ENCODE measurements at regions not wholly inside any gene's neighbourhood (a gene's known extent, or its start where the extent isn't known, plus 50 kb on each side); places are given as distances from the start of the nearest gene placed in this dataset.

GRCh38 chrX:94435799-94436198 lies 761.8 kb downstream of the FAM133A start:
- Histone ChIP-seq H3K9me3 (no peaks in the 10 kb centered on the region), H3K36me3 (no peaks in the 10 kb centered on the region), H3K27ac (replicated peaks in 1 of 4) (no peak overlapping the region), H3K4me3 (no peak overlapping the region), H3K27me3 (no peaks in the 10 kb centered on the region), H3K4me1 (no peaks in the 10 kb centered on the region)
- DNase-seq (ENCODE audit: extremely low spot score): no peak
- 78% methylated on average over 4 of the region's 4 CpGs for WGBS
- intact Hi-C loops (cut with DNase I): no loop called here
- no peak for TF ChIP-seq EP300 (IDR thresholded peaks at IDR 0.05)
- no peak for TF ChIP-seq POLR2AphosphoS5 (IDR thresholded peaks at IDR 0.05)
- TF ChIP-seq, protein P1, sequence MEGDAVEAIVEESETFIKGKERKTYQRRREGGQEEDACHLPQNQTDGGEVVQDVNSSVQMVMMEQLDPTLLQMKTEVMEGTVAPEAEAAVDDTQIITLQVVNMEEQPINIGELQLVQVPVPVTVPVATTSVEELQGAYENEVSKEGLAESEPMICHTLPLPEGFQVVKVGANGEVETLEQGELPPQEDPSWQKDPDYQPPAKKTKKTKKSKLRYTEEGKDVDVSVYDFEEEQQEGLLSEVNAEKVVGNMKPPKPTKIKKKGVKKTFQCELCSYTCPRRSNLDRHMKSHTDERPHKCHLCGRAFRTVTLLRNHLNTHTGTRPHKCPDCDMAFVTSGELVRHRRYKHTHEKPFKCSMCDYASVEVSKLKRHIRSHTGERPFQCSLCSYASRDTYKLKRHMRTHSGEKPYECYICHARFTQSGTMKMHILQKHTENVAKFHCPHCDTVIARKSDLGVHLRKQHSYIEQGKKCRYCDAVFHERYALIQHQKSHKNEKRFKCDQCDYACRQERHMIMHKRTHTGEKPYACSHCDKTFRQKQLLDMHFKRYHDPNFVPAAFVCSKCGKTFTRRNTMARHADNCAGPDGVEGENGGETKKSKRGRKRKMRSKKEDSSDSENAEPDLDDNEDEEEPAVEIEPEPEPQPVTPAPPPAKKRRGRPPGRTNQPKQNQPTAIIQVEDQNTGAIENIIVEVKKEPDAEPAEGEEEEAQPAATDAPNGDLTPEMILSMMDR (IDR thresholded peaks at IDR 0.05): no peak
- no peak for TF ChIP-seq POLR2A (IDR thresholded peaks at IDR 0.05; ENCODE audit: low read depth)

DNA sequence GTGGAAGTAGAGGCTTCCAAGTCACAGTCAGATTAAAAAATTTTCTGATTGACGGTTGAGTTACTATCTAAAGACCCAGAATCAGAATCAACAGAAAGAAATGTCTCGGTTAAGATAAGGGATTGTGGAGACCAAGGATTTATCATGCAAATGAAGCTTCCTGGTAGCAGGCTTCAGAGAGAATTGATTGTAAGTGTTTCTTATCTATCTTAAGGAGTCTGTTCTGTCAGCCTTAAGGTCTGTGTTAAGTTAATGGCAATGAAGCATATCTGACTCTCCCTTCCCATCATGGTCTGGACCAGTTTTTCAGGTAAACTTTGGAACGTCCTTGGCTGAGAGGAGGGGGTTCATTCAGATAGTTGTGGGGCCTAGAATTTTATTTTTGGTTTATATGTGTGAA lies 780.2 kb downstream of the FAM133A start:
- no peaks in the 10 kb centered on the region for H3K27me3 ChIP-seq
- no peaks in the 10 kb centered on the region for H3K9me3 ChIP-seq
- 63% methylated on average over 3 of the region's 3 CpGs for WGBS
- H3K27ac ChIP-seq (replicated peaks in 1 of 4): no peak overlapping the region
- TF ChIP-seq POLR2A (IDR thresholded peaks at IDR 0.05; ENCODE audit: low read depth) (no peak), EP300 (IDR thresholded peaks at IDR 0.05) (no peak), POLR2AphosphoS5 (IDR thresholded peaks at IDR 0.05) (no peak)
- TF ChIP-seq, protein P1 (IDR thresholded peaks at IDR 0.05): no peak
- H3K4me1 ChIP-seq: no peaks in the 10 kb centered on the region
- H3K36me3 ChIP-seq: no peaks in the 10 kb centered on the region
- intact Hi-C loops (cut with DNase I): no loop called here
- DNase-seq (ENCODE audit: extremely low spot score): no peak
- no peak overlapping the region for H3K4me3 ChIP-seq

- H3K4me3 ChIP-seq: no peak overlapping the region
- no peaks in the 10 kb centered on the region for H3K36me3 ChIP-seq
- intact Hi-C loops (cut with DNase I): no loop called here
- H3K27me3 ChIP-seq: no peaks in the 10 kb centered on the region
- H3K4me1 ChIP-seq: no peaks in the 10 kb centered on the region
- no peak for TF ChIP-seq EP300 (IDR thresholded peaks at IDR 0.05)
- no peak for TF ChIP-seq POLR2A (IDR thresholded peaks at IDR 0.05; ENCODE audit: low read depth)
- no peak for TF ChIP-seq POLR2AphosphoS5 (IDR thresholded peaks at IDR 0.05)
- TF ChIP-seq, protein P1 (IDR thresholded peaks at IDR 0.05): no peak
- no peak for DNase-seq (ENCODE audit: extremely low spot score)
- H3K27ac ChIP-seq (replicated peaks in 1 of 4): no peak overlapping the region
- no peaks in the 10 kb centered on the region for H3K9me3 ChIP-seq
- WGBS: 6% methylated on average over 1 of the region's 1 CpG
Observed at GRCh38 chrX:94454606-94455005, 780.6 kb downstream of the FAM133A start.

DNA sequence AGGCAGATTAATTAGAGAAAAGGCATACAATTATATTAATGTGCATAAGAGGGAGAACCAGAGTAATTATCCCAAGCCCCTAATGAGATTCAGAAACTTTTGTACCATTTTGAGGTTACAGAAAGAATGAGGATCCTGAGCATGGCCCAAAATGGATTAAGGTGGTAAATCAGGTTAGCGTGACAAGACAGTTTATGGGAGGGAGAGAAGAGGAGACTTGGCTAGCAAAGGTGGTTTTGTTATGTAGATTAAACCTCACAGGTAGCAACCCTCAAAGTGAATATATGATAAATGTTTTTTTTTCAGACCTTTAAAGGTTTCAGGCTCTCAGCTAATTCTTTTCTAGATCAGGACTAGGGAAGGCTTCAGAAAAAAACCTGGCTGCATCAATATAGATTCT lies 781.8 kb downstream of the FAM133A start:
- DNase-seq (ENCODE audit: extremely low spot score): no peak
- no peaks in the 10 kb centered on the region for H3K9me3 ChIP-seq
- 58% methylated on average over 1 of the region's 1 CpG for WGBS

GRCh38 chrX:94492541-94492940 lies 818.5 kb downstream of the FAM133A start:
- H3K4me1 ChIP-seq: no peaks in the 10 kb centered on the region
- no peaks in the 10 kb centered on the region for H3K9me3 ChIP-seq
- intact Hi-C loops (cut with DNase I): no loop called here
- H3K27me3 ChIP-seq: no peaks in the 10 kb centered on the region
- H3K27ac ChIP-seq (replicated peaks in 1 of 4): no peak overlapping the region
- WGBS: 35% methylated on average over 10 of the region's 10 CpGs
- TF ChIP-seq, protein P1 (IDR thresholded peaks at IDR 0.05): no peak
- TF ChIP-seq POLR2A (IDR thresholded peaks at IDR 0.05; ENCODE audit: low read depth) (no peak), POLR2AphosphoS5 (IDR thresholded peaks at IDR 0.05) (no peak), EP300 (IDR thresholded peaks at IDR 0.05) (no peak)
- H3K4me3 ChIP-seq: no peak overlapping the region
- H3K36me3 ChIP-seq: no peaks in the 10 kb centered on the region
- DNase-seq (ENCODE audit: extremely low spot score): no peak

More for the DNA sequence above, 781.8 kb downstream of the FAM133A start:
- no peaks in the 10 kb centered on the region for H3K4me1 ChIP-seq
- intact Hi-C loops (cut with DNase I): no loop called here
- no peak overlapping the region for H3K27ac ChIP-seq (replicated peaks in 1 of 4)
- H3K27me3 ChIP-seq: no peaks in the 10 kb centered on the region
- H3K4me3 ChIP-seq: no peak overlapping the region
- no peaks in the 10 kb centered on the region for H3K36me3 ChIP-seq
- TF ChIP-seq, protein P1 (IDR thresholded peaks at IDR 0.05): no peak
- TF ChIP-seq EP300 (IDR thresholded peaks at IDR 0.05) (no peak), POLR2A (IDR thresholded peaks at IDR 0.05; ENCODE audit: low read depth) (no peak), POLR2AphosphoS5 (IDR thresholded peaks at IDR 0.05) (no peak)
